ENCODE measurements at regions not wholly inside any gene's neighbourhood (a gene's known extent, or its start where the extent isn't known, plus 50 kb on each side); places are given as distances from the start of the nearest gene placed in this dataset.

DNA sequence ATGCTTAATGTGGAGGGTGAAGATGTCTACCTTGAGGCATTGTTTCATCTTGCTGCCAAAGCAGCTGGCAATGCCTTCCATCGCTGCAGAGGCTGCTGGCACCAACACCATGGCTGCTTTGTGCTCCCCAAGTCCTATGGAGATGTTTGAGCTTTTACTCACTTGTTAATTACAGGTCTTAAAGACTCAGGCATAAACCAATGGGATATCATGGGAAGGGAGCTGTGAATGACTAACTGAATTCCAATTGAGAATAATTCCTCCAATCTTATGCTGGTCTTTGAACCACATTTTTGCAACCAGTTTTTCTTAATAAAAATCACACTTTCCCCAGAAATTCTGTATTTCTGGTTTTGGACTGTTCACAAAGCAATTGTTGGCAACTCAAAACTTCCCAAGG lies 762.0 kb downstream of the GBE1 start:
- TF ChIP-seq, protein P1, sequence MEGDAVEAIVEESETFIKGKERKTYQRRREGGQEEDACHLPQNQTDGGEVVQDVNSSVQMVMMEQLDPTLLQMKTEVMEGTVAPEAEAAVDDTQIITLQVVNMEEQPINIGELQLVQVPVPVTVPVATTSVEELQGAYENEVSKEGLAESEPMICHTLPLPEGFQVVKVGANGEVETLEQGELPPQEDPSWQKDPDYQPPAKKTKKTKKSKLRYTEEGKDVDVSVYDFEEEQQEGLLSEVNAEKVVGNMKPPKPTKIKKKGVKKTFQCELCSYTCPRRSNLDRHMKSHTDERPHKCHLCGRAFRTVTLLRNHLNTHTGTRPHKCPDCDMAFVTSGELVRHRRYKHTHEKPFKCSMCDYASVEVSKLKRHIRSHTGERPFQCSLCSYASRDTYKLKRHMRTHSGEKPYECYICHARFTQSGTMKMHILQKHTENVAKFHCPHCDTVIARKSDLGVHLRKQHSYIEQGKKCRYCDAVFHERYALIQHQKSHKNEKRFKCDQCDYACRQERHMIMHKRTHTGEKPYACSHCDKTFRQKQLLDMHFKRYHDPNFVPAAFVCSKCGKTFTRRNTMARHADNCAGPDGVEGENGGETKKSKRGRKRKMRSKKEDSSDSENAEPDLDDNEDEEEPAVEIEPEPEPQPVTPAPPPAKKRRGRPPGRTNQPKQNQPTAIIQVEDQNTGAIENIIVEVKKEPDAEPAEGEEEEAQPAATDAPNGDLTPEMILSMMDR (IDR thresholded peaks at IDR 0.05) = no peak
- TF ChIP-seq POLR2A (IDR thresholded peaks at IDR 0.05) = no peak
